K562 (cell line): ENCODE measurements at regions not wholly inside any gene's neighbourhood (a gene's known extent, or its start where the extent isn't known, plus 50 kb on each side); places are given as distances from the start of the nearest gene placed in this dataset.

Source experiments
- ATAC-seq: fragments of 200-7000 bp; cut with Tn5 transposase; 3 replicates; pipeline ENCODE4 v1.9.1; 2020; ENCODE audit warnings: moderate library complexity
- BruUV-seq: library from RNA; stranded (reverse); fragments of 400-500 nt; replicated peaks from 2 replicates; lab custom pipeline; 2021; lab: Mats Ljungman, UMichigan
- CTCF ChIA-PET: fragments of 300-600 bp; formaldehyde crosslinking; extraction: SDS; loops from one replicate; lab custom pipeline; 2021; ENCODE audit warnings: low intra/inter-chr PET ratio; lab: Yijun Ruan, JAX
- POLR2A ChIA-PET: fragments of 300-600, 350-650 bp; sonication (Branson Sonifier 250); formaldehyde crosslinking; extraction: SDS; loops from one replicate; lab custom pipeline; 2021; ENCODE audit warnings: antibody characterized with exemption, inconsistent platforms; lab: Yijun Ruan, JAX
- DNase-seq, 4 experiments: peaks; one replicate each; pipeline versions ENCODE4 v3.0.0 to v3.0.0-alpha.2; 2011 to 2018; ENCODE audit warnings: low spot score in 3 of 4, mixed read lengths in 3 of 4; ENCODE audit errors: extremely low read depth in 1 of 4
- FAIRE-seq: peaks from 2 replicates; lab custom pipeline; 2011; peaks lifted over from hg19 to GRCh38; lab: Jason Lieb, UNC
- H2AFZ ChIP-seq: 2 replicates; pipeline ENCODE4 v1.6.0; 2011; ENCODE audit warnings: low read depth, low read length, control low read depth, inconsistent platforms
- H3K27ac ChIP-seq: fragments of 200-600 bp; 3 replicates; pipeline ENCODE4 v1.8.0; 2011; ENCODE audit warnings: low read depth, mild to moderate bottlenecking, control low read depth, inconsistent platforms, low read length, moderate library complexity, mixed read lengths; ENCODE audit errors: extremely low read depth
- H3K27me3 ChIP-seq, 2 experiments: fragments of 300-600 bp in 1 of 2; 2 replicates in 1 of 2; 3 replicates in 1 of 2; pipeline versions ENCODE4 v1.6.0 to v1.8.0; 2011; ENCODE audit warnings: inconsistent platforms in 2 of 2, low read length in 2 of 2, mild to moderate bottlenecking in 1 of 2, mixed read lengths in 1 of 2, moderate library complexity in 1 of 2; ENCODE audit not compliant: control insufficient read depth in 2 of 2, insufficient read depth in 2 of 2
- H3K36me3 ChIP-seq: fragments of 300-600 bp; 3 replicates; pipeline ENCODE4 v1.8.0; 2011; ENCODE audit warnings: mild to moderate bottlenecking, low read length, inconsistent platforms; ENCODE audit not compliant: control insufficient read depth, insufficient read depth
- H3K4me1 ChIP-seq, 2 experiments: fragments of 200-600 bp in 1 of 2; replicated peaks in 1 of 2; 2 replicates in 1 of 2; 3 replicates in 1 of 2; pipeline versions ENCODE4 v1.5.1 to v1.8.0; 2011; ENCODE audit warnings: inconsistent platforms in 2 of 2, low read length in 2 of 2, mild to moderate bottlenecking in 1 of 2, mixed read lengths in 1 of 2, moderate library complexity in 1 of 2; ENCODE audit not compliant: control insufficient read depth in 2 of 2, insufficient read depth in 2 of 2
- H3K4me2 ChIP-seq: 2 replicates; pipeline ENCODE4 v1.6.1; 2011; ENCODE audit warnings: low read length, control low read depth, inconsistent platforms, mixed read lengths; ENCODE audit not compliant: insufficient read depth
- H3K4me3 ChIP-seq: fragments of 200-600 bp; sonication (generic), shearing (Covaris generic); 2 replicates; pipeline ENCODE4 v1.5.1; 2016; ENCODE audit warnings: control low read depth, inconsistent platforms
- H3K79me2 ChIP-seq: fragments of 200-600 bp; 3 replicates; pipeline ENCODE4 v1.8.0; 2011; ENCODE audit warnings: low read length, inconsistent platforms; ENCODE audit not compliant: control insufficient read depth, insufficient read depth
- H3K9ac ChIP-seq, 2 experiments: 2 replicates each; pipeline versions ENCODE4 v1.6.0 to v1.6.1; 2011; ENCODE audit warnings: low read depth in 2 of 2, low read length in 2 of 2, control low read depth in 1 of 2, inconsistent platforms in 1 of 2, mild to moderate bottlenecking in 1 of 2, mixed read lengths in 1 of 2; ENCODE audit not compliant: insufficient read depth in 1 of 2
- H3K9me1 ChIP-seq: one replicate; pipeline ENCODE4 v1.6.0; 2011; ENCODE audit warnings: inconsistent platforms, mild to moderate bottlenecking, low read length, moderate library complexity; ENCODE audit not compliant: control insufficient read depth, insufficient read depth
- H3K9me3 ChIP-seq: replicated peaks from 2 replicates; pipeline ENCODE4 v1.5.1; 2011; ENCODE audit warnings: low read depth, low read length, inconsistent platforms; ENCODE audit not compliant: control insufficient read depth, insufficient read depth
- H4K20me1 ChIP-seq: replicated peaks from 2 replicates; pipeline ENCODE4 v1.6.1; 2011; ENCODE audit warnings: low read length, inconsistent platforms, mixed read lengths; ENCODE audit not compliant: control insufficient read depth, insufficient read depth
- BHLHE40 ChIP-seq: IDR thresholded peaks from 2 replicates; pipeline ENCODE4 v1.6.1; 2011; ENCODE audit warnings: low read length, improper control_type of control experiment
- BRCA1 ChIP-seq, 2 experiments: fragments of 450-650 bp in 1 of 2; sonication (generic) in 1 of 2; formaldehyde crosslinking in 1 of 2; IDR thresholded peaks; 2 replicates each; pipeline versions ENCODE4 v1.5.0 to v1.6.1; 2017 to 2020; ENCODE audit warnings: mild to moderate bottlenecking in 1 of 2, missing genetic modification reagents in 1 of 2
- CBFB ChIP-seq: sonication (generic); formaldehyde crosslinking; IDR thresholded peaks from 2 replicates; pipeline ENCODE4 v1.4.0; 2020; ENCODE audit warnings: mild to moderate bottlenecking, missing genetic modification reagents
- CTCF ChIP-seq, 3 experiments: IDR thresholded peaks in 2 of 3; conservative IDR thresholded peaks in 1 of 3; 2 replicates each; pipeline ENCODE4 v1.5.1; 2011 to 2012; ENCODE audit warnings: low read length in 3 of 3, mild to moderate bottlenecking in 3 of 3, control low read depth in 2 of 3, improper control_type of control experiment in 1 of 3, inconsistent platforms in 1 of 3, low read depth in 1 of 3, mixed read lengths in 1 of 3, moderate library complexity in 1 of 3; ENCODE audit not compliant: insufficient read depth in 2 of 3
- EWSR1 ChIP-seq: fragments of 450-650 bp; IDR thresholded peaks from 2 replicates; pipeline ENCODE4 v1.6.1; 2018; ENCODE audit warnings: borderline replicate concordance, mild to moderate bottlenecking, low read depth, moderate library complexity; ENCODE audit not compliant: partially characterized antibody
- EZH2 ChIP-seq: IDR thresholded peaks from 2 replicates; pipeline ENCODE4 v1.6.1; 2012; ENCODE audit warnings: low read depth, mild to moderate bottlenecking, inconsistent platforms, low read length, borderline replicate concordance
- FOXA1 ChIP-seq: fragments of 450-650 bp; IDR thresholded peaks from 2 replicates; pipeline ENCODE4 v1.6.1; 2016; ENCODE audit warnings: mild to moderate bottlenecking, borderline replicate concordance
- FOXP4 ChIP-seq: sonication (generic); formaldehyde crosslinking; IDR thresholded peaks from 2 replicates; pipeline ENCODE4 v1.8.0; 2022; ENCODE audit warnings: mild to moderate bottlenecking, missing genetic modification reagents, borderline replicate concordance
- JUN ChIP-seq, 2 experiments: sonication (generic) in 1 of 2; formaldehyde crosslinking in 1 of 2; IDR thresholded peaks; 2 replicates each; pipeline versions ENCODE4 v1.6.1 to v1.8.0; 2012 to 2022; ENCODE audit warnings: borderline replicate concordance in 2 of 2, mild to moderate bottlenecking in 2 of 2, improper control_type of control experiment in 1 of 2, low read depth in 1 of 2, low read length in 1 of 2, missing genetic modification reagents in 1 of 2
- KLF1 ChIP-seq: fragments of 450-650 bp; IDR thresholded peaks from 2 replicates; pipeline ENCODE4 v1.6.1; 2016; ENCODE audit warnings: missing genetic modification characterization, missing compliant biosample characterization
- MTA1 ChIP-seq: fragments of 450-650 bp; IDR thresholded peaks from 2 replicates; pipeline ENCODE4 v1.6.1; 2017; ENCODE audit warnings: borderline replicate concordance
- NUFIP1 ChIP-seq: fragments of 450-650 bp; IDR thresholded peaks from 2 replicates; pipeline ENCODE4 v1.6.1; 2018; ENCODE audit not compliant: partially characterized antibody
- RAD51 ChIP-seq: fragments of 450-650 bp; IDR thresholded peaks from 2 replicates; pipeline ENCODE4 v1.7.1; 2016; ENCODE audit warnings: low read depth, mild to moderate bottlenecking, borderline replicate concordance
- RUNX1 ChIP-seq: sonication (generic); IDR thresholded peaks from 2 replicates; pipeline ENCODE4 v1.6.1; 2016; ENCODE audit warnings: antibody characterized with exemption, low read depth
- ZNF347 ChIP-seq: fragments of 450-650 bp; formaldehyde crosslinking; IDR thresholded peaks from 2 replicates; pipeline ENCODE4 v1.4.0; 2020; ENCODE audit warnings: low read depth, mild to moderate bottlenecking, moderate library complexity
- ZNF707 ChIP-seq: fragments of 250-450 bp; sonication (Bioruptor Pico); conservative IDR thresholded peaks from 2 replicates; pipeline ENCODE4 v1.8.0; 2022; ENCODE audit warnings: inconsistent platforms, mild to moderate bottlenecking, moderate library complexity
- ZNF780A ChIP-seq: fragments of 250-450 bp; sonication (Bioruptor Pico); IDR thresholded peaks from 2 replicates; pipeline ENCODE4 v1.5.0; 2021; ENCODE audit warnings: mild to moderate bottlenecking
- WGBS: fragments of 100-300 bp; shearing (Covaris generic); methylation state at CpG from one replicate; pipeline ENCODE4 v1.1.6; 2016; ENCODE audit warnings: low coverage, mixed read lengths; ENCODE audit not compliant: insufficient coverage; ENCODE audit errors: missing lambda C conversion rate; 5-methylcytosine and 5-hydroxymethylcytosine counted together
- in situ Hi-C: fragments of 300-500 bp; cut with MboI; formaldehyde crosslinking; loops from 4 replicates; pipeline ENCODE4 v1.15.0; 2018; ENCODE audit warnings: inconsistent platforms, mixed read lengths
- intact Hi-C: fragments of 100-400 bp; cut with micrococcal nuclease; formaldehyde crosslinking; loops from 2 replicates; pipeline ENCODE4 v1.14.2; 2022

- Histone ChIP-seq H3K9ac (no peak overlapping the region), H3K9me1 (no peaks in the 10 kb centered on the region), H3K36me3 (no peaks in the 10 kb centered on the region), H3K4me2 (no peak overlapping the region), H3K27me3 (no peaks in the 10 kb centered on the region), H3K4me3 (no peak overlapping the region), H3K9me3 (no peaks in the 10 kb centered on the region), H2AFZ (no peak overlapping the region), H3K4me1 (no peaks in the 10 kb centered on the region), H3K79me2 (no peaks in the 10 kb centered on the region), H3K27ac (no peak overlapping the region), H4K20me1 (no peaks in the 10 kb centered on the region)
- POLR2A ChIA-PET = no interaction called here
- TF ChIP-seq NUFIP1 (no peak), ZNF347 (no peak), BHLHE40 (no peak), ZNF707 (CRISPR knock-in tag) (no peak), EZH2 (no peak), CBFB (CRISPR knock-in tag) (no peak), RUNX1 (no peak), ZNF780A (CRISPR knock-in tag) (no peak), BRCA1 (IDR thresholded peaks at IDR 0.05) (no peak), BRCA1 (CRISPR knock-in tag; IDR thresholded peaks at IDR 0.05) (no peak), KLF1 (tag) (no peak), JUN (IDR thresholded peaks at IDR 0.05; ENCODE audit: borderline replicate concordance, low read depth, low read length) (no peak), JUN (CRISPR knock-in tag; IDR thresholded peaks at IDR 0.05; ENCODE audit: borderline replicate concordance) (no peak), RAD51 (no peak), EWSR1 (no peak), MTA1 (no peak), CTCF (IDR thresholded peaks at IDR 0.05 in 2 of 3, conservative IDR thresholded peaks at IDR 0.05 in 1 of 3; ENCODE audit: insufficient read depth in 2 of 3, low read depth in 1 of 3, low read length in 3 of 3) (no peak), FOXP4 (CRISPR knock-in tag) (no peak), FOXA1 (no peak)
- no TSS peak for BruUV-seq
- FAIRE-seq (no peak), DNase-seq (no peak), ATAC-seq (no peak)
- in situ Hi-C loops = no loop called here
- WGBS = 0% methylated on average over 4 of the region's 4 CpGs
- intact Hi-C loops = no loop called here
- CTCF ChIA-PET = no interaction called here
Observed at GRCh38 chr14:66239589-66239988, 246.6 kb upstream of the CCDC196 start.
